OCI-LY1 (cell line): ENCODE measurements at regions not wholly inside any gene's neighbourhood (a gene's known extent, or its start where the extent isn't known, plus 50 kb on each side); places are given as distances from the start of the nearest gene placed in this dataset.

Experiments used
- H2AFZ ChIP-seq: fragments of 200-600 bp; sonication (generic), shearing (Covaris generic); 2 replicates; pipeline ENCODE4 v1.6.0; 2014; ENCODE audit warnings: antibody characterized with exemption, mild to moderate bottlenecking, low read length
- H3F3A ChIP-seq: fragments of 200-600 bp; sonication (generic), shearing (Covaris generic); 2 replicates; pipeline ENCODE4 v1.6.0; 2014; ENCODE audit warnings: mild to moderate bottlenecking, antibody characterized with exemption, low read length, moderate library complexity; ENCODE audit not compliant: insufficient read depth
- H3K27ac ChIP-seq: fragments of 200-600 bp; sonication (generic); 2 replicates; pipeline ENCODE4 v1.5.1; 2014; ENCODE audit warnings: low read length, mixed run types, mild to moderate bottlenecking, low read depth; ENCODE audit not compliant: poor library complexity, severe bottlenecking
- H3K27me3 ChIP-seq: fragments of 200-600 bp; sonication (generic); 2 replicates; pipeline ENCODE4 v1.6.0; 2014; ENCODE audit warnings: antibody characterized with exemption, mild to moderate bottlenecking, low read length, moderate library complexity; ENCODE audit not compliant: insufficient read depth
- H3K36me3 ChIP-seq: fragments of 200-600 bp; sonication (generic); 2 replicates; pipeline ENCODE4 v1.6.1; 2014; ENCODE audit warnings: mild to moderate bottlenecking, antibody characterized with exemption, low read length, moderate library complexity, mixed read lengths; ENCODE audit not compliant: insufficient read depth
- H3K4me1 ChIP-seq: fragments of 200-600 bp; sonication (generic); 2 replicates; pipeline ENCODE4 v1.5.1; 2014; ENCODE audit warnings: mild to moderate bottlenecking, low read length, moderate library complexity; ENCODE audit not compliant: insufficient read depth, severe bottlenecking
- H3K4me2 ChIP-seq: fragments of 200-600 bp; sonication (generic), shearing (Covaris generic); 2 replicates; pipeline ENCODE4 v1.6.1; 2014; ENCODE audit warnings: low read length
- H3K4me3 ChIP-seq: fragments of 200-600 bp; sonication (generic); 2 replicates; pipeline ENCODE4 v1.5.1; 2014; ENCODE audit warnings: low read length, low read depth, mild to moderate bottlenecking, mixed read lengths; ENCODE audit not compliant: poor library complexity, severe bottlenecking
- H3K79me2 ChIP-seq: fragments of 200-600 bp; shearing (Covaris generic); 2 replicates; pipeline ENCODE4 v1.6.1; 2016; ENCODE audit warnings: mixed run types, low read length, mixed read lengths; ENCODE audit not compliant: insufficient read depth
- H3K9ac ChIP-seq: fragments of 200-600 bp; sonication (generic), shearing (Covaris generic); 2 replicates; pipeline ENCODE4 v1.6.1; 2014; ENCODE audit warnings: mild to moderate bottlenecking, low read length, mixed read lengths
- H3K9me2 ChIP-seq: fragments of 200-600 bp; sonication (generic), shearing (Covaris generic); 2 replicates; pipeline ENCODE4 v1.6.1; 2014; ENCODE audit warnings: low read depth, mild to moderate bottlenecking, low read length, mixed read lengths
- H3K9me3 ChIP-seq: fragments of 200-600 bp; shearing (Covaris generic); 2 replicates; pipeline ENCODE4 v1.6.1; 2014; ENCODE audit warnings: low read length, mixed read lengths
- H4K20me1 ChIP-seq: fragments of 200-600 bp; sonication (generic), shearing (Covaris generic); 2 replicates; pipeline ENCODE4 v1.6.0; 2016; ENCODE audit warnings: mild to moderate bottlenecking, low read length; ENCODE audit not compliant: insufficient read depth
- EZH2 ChIP-seq: fragments of 200-600 bp; sonication (generic), shearing (Covaris generic); IDR thresholded peaks from 2 replicates; pipeline ENCODE4 v1.8.0; 2017; ENCODE audit warnings: borderline replicate concordance, mixed run types, mild to moderate bottlenecking, antibody characterized with exemption, low read length, moderate library complexity, mixed read lengths
- TF ChIP-seq, protein P1 (sequence below): fragments of 200-600 bp; sonication (generic), shearing (Covaris generic); IDR thresholded peaks from 2 replicates; pipeline ENCODE4 v1.5.1; 2017; ENCODE audit warnings: mild to moderate bottlenecking, antibody characterized with exemption, low read length, moderate library complexity, mixed read lengths

DNA sequence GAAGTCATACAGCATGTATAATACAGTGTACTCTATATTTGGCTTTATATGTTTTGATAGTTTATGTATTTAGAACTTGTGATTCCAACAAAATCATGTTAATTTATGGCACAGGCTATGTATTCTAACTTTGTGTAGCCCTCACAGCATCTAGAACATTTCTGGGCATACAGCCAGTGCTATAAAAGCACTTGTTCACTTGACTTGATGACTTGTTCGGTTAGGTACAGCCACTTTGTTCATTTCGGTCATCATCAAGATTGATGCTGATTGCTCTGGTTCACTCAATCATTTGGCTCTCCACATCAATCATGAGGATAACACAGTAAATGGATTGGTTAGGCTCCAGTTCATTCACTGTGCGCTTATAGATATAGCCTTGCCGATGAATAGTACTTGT lies 97.6 kb upstream of the IRS4 start:
- H2AFZ ChIP-seq = no peak overlapping the region
- H3K36me3 ChIP-seq = no peaks in the 10 kb centered on the region
- no peak for TF ChIP-seq EZH2
- no peaks in the 10 kb centered on the region for H3K9me3 ChIP-seq
- no peak overlapping the region for H3K4me3 ChIP-seq
- no peaks in the 10 kb centered on the region for H3K79me2 ChIP-seq
- H3K9me2 ChIP-seq = no peaks in the 10 kb centered on the region
- no peaks in the 10 kb centered on the region for H3F3A ChIP-seq
- no peak overlapping the region for H3K9ac ChIP-seq
- no peaks in the 10 kb centered on the region for H4K20me1 ChIP-seq
- no peak overlapping the region for H3K27ac ChIP-seq
- H3K4me1 ChIP-seq = no peaks in the 10 kb centered on the region
- no peaks in the 10 kb centered on the region for H3K27me3 ChIP-seq
- H3K4me2 ChIP-seq = no peak overlapping the region

DNA sequence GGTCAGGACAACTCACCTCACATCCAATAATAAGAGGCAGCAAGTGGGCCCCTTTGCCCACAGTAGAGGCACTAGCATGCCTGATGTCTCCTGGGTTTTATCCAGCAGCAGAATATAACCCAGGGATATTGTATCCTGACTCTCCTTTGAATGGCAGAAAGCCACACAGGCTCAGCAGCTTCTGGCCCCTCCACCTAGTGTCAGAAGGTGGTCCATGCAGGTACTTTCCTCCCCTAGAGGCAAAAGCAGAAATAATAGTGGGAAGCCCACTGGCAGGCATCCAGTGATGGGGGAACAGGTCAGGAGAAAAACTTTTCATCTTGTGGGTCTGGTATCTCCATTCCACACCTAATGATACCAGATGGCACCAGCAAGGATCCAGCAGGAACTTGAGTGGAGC lies 75.5 kb upstream of the IRS4 start:
- H3K4me1 ChIP-seq = no peaks in the 10 kb centered on the region
- H3K9me2 ChIP-seq = no peaks in the 10 kb centered on the region
- TF ChIP-seq, protein P1, sequence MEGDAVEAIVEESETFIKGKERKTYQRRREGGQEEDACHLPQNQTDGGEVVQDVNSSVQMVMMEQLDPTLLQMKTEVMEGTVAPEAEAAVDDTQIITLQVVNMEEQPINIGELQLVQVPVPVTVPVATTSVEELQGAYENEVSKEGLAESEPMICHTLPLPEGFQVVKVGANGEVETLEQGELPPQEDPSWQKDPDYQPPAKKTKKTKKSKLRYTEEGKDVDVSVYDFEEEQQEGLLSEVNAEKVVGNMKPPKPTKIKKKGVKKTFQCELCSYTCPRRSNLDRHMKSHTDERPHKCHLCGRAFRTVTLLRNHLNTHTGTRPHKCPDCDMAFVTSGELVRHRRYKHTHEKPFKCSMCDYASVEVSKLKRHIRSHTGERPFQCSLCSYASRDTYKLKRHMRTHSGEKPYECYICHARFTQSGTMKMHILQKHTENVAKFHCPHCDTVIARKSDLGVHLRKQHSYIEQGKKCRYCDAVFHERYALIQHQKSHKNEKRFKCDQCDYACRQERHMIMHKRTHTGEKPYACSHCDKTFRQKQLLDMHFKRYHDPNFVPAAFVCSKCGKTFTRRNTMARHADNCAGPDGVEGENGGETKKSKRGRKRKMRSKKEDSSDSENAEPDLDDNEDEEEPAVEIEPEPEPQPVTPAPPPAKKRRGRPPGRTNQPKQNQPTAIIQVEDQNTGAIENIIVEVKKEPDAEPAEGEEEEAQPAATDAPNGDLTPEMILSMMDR = peak; percentile 11; the same call in 1 of the 2 replicates
- TF ChIP-seq EZH2 = no peak
- H3K27ac ChIP-seq = no peak overlapping the region
- H3K36me3 ChIP-seq = no peaks in the 10 kb centered on the region
- no peaks in the 10 kb centered on the region for H3K27me3 ChIP-seq
- no peak overlapping the region for H2AFZ ChIP-seq
- no peak overlapping the region for H3K4me2 ChIP-seq
- no peaks in the 10 kb centered on the region for H3K9me3 ChIP-seq
- H3K79me2 ChIP-seq = no peaks in the 10 kb centered on the region
- H4K20me1 ChIP-seq = no peaks in the 10 kb centered on the region
- no peak overlapping the region for H3K9ac ChIP-seq
- H3F3A ChIP-seq = no peaks in the 10 kb centered on the region
- H3K4me3 ChIP-seq = no peak overlapping the region

DNA sequence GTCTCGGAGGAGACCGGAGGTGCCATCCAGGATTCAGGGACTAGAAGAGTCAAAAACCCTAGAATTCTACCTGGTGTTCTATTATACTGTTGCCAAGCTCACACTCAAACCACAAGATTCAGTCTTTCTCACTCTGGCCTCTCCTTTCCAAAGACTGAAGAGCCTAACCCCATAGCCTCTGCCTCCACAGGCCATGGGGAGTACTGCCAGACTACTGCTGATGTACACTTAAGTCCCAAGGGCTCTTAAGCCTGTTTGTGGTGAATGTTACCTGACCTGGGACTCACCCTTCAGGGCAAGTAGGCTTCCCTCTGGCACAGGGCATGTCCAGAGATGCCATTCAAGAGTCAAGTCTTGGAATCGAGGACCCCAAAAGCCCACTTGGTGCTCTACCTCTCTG lies 58.9 kb upstream of the IRS4 start:
- TF ChIP-seq, protein P1 = no peak
- TF ChIP-seq EZH2 = no peak
- Histone ChIP-seq H3K79me2 (no peaks in the 10 kb centered on the region), H3K4me3 (no peak overlapping the region), H3K9ac (no peak overlapping the region), H3K27ac (no peak overlapping the region), H3K9me2 (no peaks in the 10 kb centered on the region), H3K9me3 (no peaks in the 10 kb centered on the region), H3F3A (no peaks in the 10 kb centered on the region), H3K36me3 (no peaks in the 10 kb centered on the region), H4K20me1 (no peaks in the 10 kb centered on the region), H3K4me1 (no peaks in the 10 kb centered on the region), H3K4me2 (no peak overlapping the region), H3K27me3 (no peaks in the 10 kb centered on the region), H2AFZ (no peak overlapping the region)
